ENCODE measurements at regions not wholly inside any gene's neighbourhood (a gene's known extent, or its start where the extent isn't known, plus 50 kb on each side); places are given as distances from the start of the nearest gene placed in this dataset.
A peak's percentile ranks its signal among the peaks of the same experiment; 100 is the strongest.

GRCh38 chr17:20934288-20934687 lies 108.5 kb downstream of the USP22 start:
- peak overlapping the region; percentile 27 for H3K9ac ChIP-seq (ENCODE audit: low read length)

GRCh38 chr17:20935740-20936139 lies 107.1 kb downstream of the USP22 start:
- Histone ChIP-seq H3K79me1 (replicated peaks; ENCODE audit: low read length, poor library complexity, severe bottlenecking) (peaks cover 19% of the 10 kb centered on the region), H3K23ac (ENCODE audit: low read length in 2 of 2) (no peak overlapping the region), H3K18ac (ENCODE audit: low read depth in 1 of 2, low read length in 2 of 2) (peak overlapping the region in 1 of 2 experiments; percentile 57), H3K36me3 (ENCODE audit: control insufficient read depth in 1 of 2, insufficient read depth in 2 of 2, low read depth in 1 of 2, low read length in 2 of 2) (peaks cover 0 to 14% of the 10 kb centered on the region in 2 experiments), H3K4me3 (ENCODE audit: insufficient read depth in 1 of 2, low read depth in 1 of 2, low read length in 2 of 2) (peak overlapping the region in 1 of 2 experiments; percentile 25), H2BK15ac (ENCODE audit: low read depth, poor library complexity, severe bottlenecking) (no peak overlapping the region), H2AFZ (ENCODE audit: low read depth, low read length) (no peak overlapping the region), H3K4ac (ENCODE audit: low read depth in 1 of 2, low read length in 2 of 2) (no peak overlapping the region), H2BK120ac (ENCODE audit: low read depth, low read length) (no peak overlapping the region), H4K91ac (ENCODE audit: low read length) (no peak overlapping the region), H3K27me3 (ENCODE audit: control insufficient read depth in 1 of 2, insufficient read depth in 1 of 2, low read length in 2 of 2) (no peaks in the 10 kb centered on the region), H2AK5ac (ENCODE audit: low read length, severe bottlenecking) (no peak overlapping the region), H3K4me2 (ENCODE audit: low read length, poor library complexity, severe bottlenecking) (peak overlapping the region; percentile 59), H3K9ac (ENCODE audit: low read length) (peak overlapping the region; percentile 62), H4K8ac (ENCODE audit: low read length) (no peak overlapping the region), H3K14ac (ENCODE audit: low read length in 2 of 2) (no peak overlapping the region), H3K9me3 (ENCODE audit: control insufficient read depth, low read length) (no peaks in the 10 kb centered on the region), H2BK5ac (ENCODE audit: low read depth, low read length, poor library complexity, severe bottlenecking) (no peak overlapping the region), H2BK12ac (ENCODE audit: low read length in 2 of 2) (peak overlapping the region; percentile 86 to 89), H3K27ac (ENCODE audit: low read length, poor library complexity, severe bottlenecking) (peak overlapping the region; percentile 93), H3K4me1 (ENCODE audit: control insufficient read depth, insufficient read depth, low read depth, low read length) (peaks cover 7% of the 10 kb centered on the region)
- 0% methylated on average over 1 of the region's 2 CpGs for WGBS
- DNase-seq = peak; percentile 62

More at GRCh38 chr17:20934288-20934687, 108.5 kb downstream of the USP22 start:
- H3K79me1 ChIP-seq (replicated peaks; ENCODE audit: low read length, poor library complexity, severe bottlenecking) = peaks cover 18% of the 10 kb centered on the region
- H2AFZ ChIP-seq (ENCODE audit: low read depth, low read length) = no peak overlapping the region
- H3K4me2 ChIP-seq (ENCODE audit: low read length, poor library complexity, severe bottlenecking) = no peak overlapping the region
- H3K14ac ChIP-seq (ENCODE audit: low read length in 2 of 2) = no peak overlapping the region
- H3K4me3 ChIP-seq (ENCODE audit: insufficient read depth in 1 of 2, low read depth in 1 of 2, low read length in 2 of 2) = no peak overlapping the region
- no peak overlapping the region for H3K23ac ChIP-seq (ENCODE audit: low read length in 2 of 2)
- H2BK5ac ChIP-seq (ENCODE audit: low read depth, low read length, poor library complexity, severe bottlenecking) = no peak overlapping the region
- H3K9me3 ChIP-seq (ENCODE audit: control insufficient read depth, low read length) = no peaks in the 10 kb centered on the region
- no peak for DNase-seq
- H3K4me1 ChIP-seq (ENCODE audit: control insufficient read depth, insufficient read depth, low read depth, low read length) = peaks cover 7% of the 10 kb centered on the region
- H3K36me3 ChIP-seq (ENCODE audit: control insufficient read depth in 1 of 2, insufficient read depth in 2 of 2, low read depth in 1 of 2, low read length in 2 of 2) = peaks cover 0 to 14% of the 10 kb centered on the region in 2 experiments
- H3K27ac ChIP-seq (ENCODE audit: low read length, poor library complexity, severe bottlenecking) = no peak overlapping the region
- H2BK12ac ChIP-seq (ENCODE audit: low read length in 2 of 2) = no peak overlapping the region
- no peak overlapping the region for H2BK15ac ChIP-seq (ENCODE audit: low read depth, poor library complexity, severe bottlenecking)
- no peak overlapping the region for H3K4ac ChIP-seq (ENCODE audit: low read depth in 1 of 2, low read length in 2 of 2)
- H3K27me3 ChIP-seq (ENCODE audit: control insufficient read depth in 1 of 2, insufficient read depth in 1 of 2, low read length in 2 of 2) = no peaks in the 10 kb centered on the region
- H4K8ac ChIP-seq (ENCODE audit: low read length) = no peak overlapping the region
- no peak overlapping the region for H2BK120ac ChIP-seq (ENCODE audit: low read depth, low read length)
- H2AK5ac ChIP-seq (ENCODE audit: low read length, severe bottlenecking) = no peak overlapping the region
- no peak overlapping the region for H3K18ac ChIP-seq (ENCODE audit: low read depth in 1 of 2, low read length in 2 of 2)
- no peak overlapping the region for H4K91ac ChIP-seq (ENCODE audit: low read length)

DNA sequence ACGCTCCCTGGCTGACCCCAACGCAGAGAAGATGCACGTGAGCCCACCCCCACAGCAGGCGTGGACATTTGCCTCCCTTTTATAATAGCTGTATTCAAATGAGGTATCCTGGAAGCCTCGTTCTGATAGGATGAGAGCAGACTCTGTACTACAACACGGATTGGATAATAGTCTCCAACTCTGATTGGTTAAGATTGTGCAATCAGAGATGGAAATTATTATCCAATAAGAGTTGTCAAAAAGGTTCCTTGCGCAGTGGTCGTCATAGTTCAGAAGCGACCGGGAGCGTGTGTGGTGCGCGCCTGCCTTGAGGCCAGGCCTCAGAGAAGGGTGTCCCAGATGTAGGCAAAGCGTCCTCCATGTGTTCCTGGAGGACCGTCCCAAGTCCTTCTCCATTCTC lies 104.6 kb downstream of the USP22 start:
- Histone ChIP-seq H3K4me3 (ENCODE audit: insufficient read depth in 1 of 2, low read depth in 1 of 2, low read length in 2 of 2) (no peak overlapping the region), H3K36me3 (ENCODE audit: control insufficient read depth in 1 of 2, insufficient read depth in 2 of 2, low read depth in 1 of 2, low read length in 2 of 2) (peaks cover 0 to 25% of the 10 kb centered on the region in 2 experiments), H3K4me2 (ENCODE audit: low read length, poor library complexity, severe bottlenecking) (no peak overlapping the region), H3K9me3 (ENCODE audit: control insufficient read depth, low read length) (no peaks in the 10 kb centered on the region), H4K91ac (ENCODE audit: low read length) (peak overlapping the region; percentile 90), H2BK12ac (ENCODE audit: low read length in 2 of 2) (peak overlapping the region; percentile 44 to 99), H3K14ac (ENCODE audit: low read length in 2 of 2) (no peak overlapping the region), H3K23ac (ENCODE audit: low read length in 2 of 2) (peak overlapping the region in 1 of 2 experiments; percentile 16), H3K4me1 (ENCODE audit: control insufficient read depth, insufficient read depth, low read depth, low read length) (peaks cover 7% of the 10 kb centered on the region), H3K4ac (ENCODE audit: low read depth in 1 of 2, low read length in 2 of 2) (peak overlapping the region; percentile 86 to 93), H4K8ac (ENCODE audit: low read length) (peak overlapping the region; percentile 60), H2BK5ac (ENCODE audit: low read depth, low read length, poor library complexity, severe bottlenecking) (no peak overlapping the region), H2AFZ (ENCODE audit: low read depth, low read length) (no peak overlapping the region), H3K18ac (ENCODE audit: low read depth in 1 of 2, low read length in 2 of 2) (peak overlapping the region; percentile 16 to 95), H3K79me1 (replicated peaks; ENCODE audit: low read length, poor library complexity, severe bottlenecking) (peaks cover 21% of the 10 kb centered on the region), H2BK120ac (ENCODE audit: low read depth, low read length) (peak overlapping the region; percentile 29), H2BK15ac (ENCODE audit: low read depth, poor library complexity, severe bottlenecking) (peak overlapping the region; percentile 80), H3K9ac (ENCODE audit: low read length) (no peak overlapping the region), H2AK5ac (ENCODE audit: low read length, severe bottlenecking) (peak overlapping the region; percentile 94), H3K27ac (ENCODE audit: low read length, poor library complexity, severe bottlenecking) (no peak overlapping the region), H3K27me3 (ENCODE audit: control insufficient read depth in 1 of 2, insufficient read depth in 1 of 2, low read length in 2 of 2) (no peaks in the 10 kb centered on the region)
- WGBS = 95% methylated on average over 14 of the region's 15 CpGs
- no peak for DNase-seq

GRCh38 chr17:20938988-20939615 lies 103.7 kb downstream of the USP22 start:
- Histone ChIP-seq H3K4me2 (ENCODE audit: low read length, poor library complexity, severe bottlenecking) (no peak overlapping the region), H2BK12ac (ENCODE audit: low read length in 2 of 2) (no peak overlapping the region), H2BK120ac (ENCODE audit: low read depth, low read length) (no peak overlapping the region), H4K8ac (ENCODE audit: low read length) (no peak overlapping the region), H3K27me3 (ENCODE audit: control insufficient read depth in 1 of 2, insufficient read depth in 1 of 2, low read length in 2 of 2) (no peaks in the 10 kb centered on the region), H3K9me3 (ENCODE audit: control insufficient read depth, low read length) (no peaks in the 10 kb centered on the region), H3K4ac (ENCODE audit: low read depth in 1 of 2, low read length in 2 of 2) (no peak overlapping the region), H3K36me3 (ENCODE audit: control insufficient read depth in 1 of 2, insufficient read depth in 2 of 2, low read depth in 1 of 2, low read length in 2 of 2) (peaks cover 0 to 28% of the 10 kb centered on the region in 2 experiments), H2AK5ac (ENCODE audit: low read length, severe bottlenecking) (no peak overlapping the region), H3K79me1 (replicated peaks; ENCODE audit: low read length, poor library complexity, severe bottlenecking) (peaks cover 21% of the 10 kb centered on the region), H4K91ac (ENCODE audit: low read length) (no peak overlapping the region), H2AFZ (ENCODE audit: low read depth, low read length) (no peak overlapping the region), H2BK5ac (ENCODE audit: low read depth, low read length, poor library complexity, severe bottlenecking) (no peak overlapping the region), H3K4me1 (ENCODE audit: control insufficient read depth, insufficient read depth, low read depth, low read length) (peaks cover 8% of the 10 kb centered on the region), H3K4me3 (ENCODE audit: insufficient read depth in 1 of 2, low read depth in 1 of 2, low read length in 2 of 2) (no peak overlapping the region), H3K9ac (ENCODE audit: low read length) (no peak overlapping the region), H3K14ac (ENCODE audit: low read length in 2 of 2) (no peak overlapping the region), H3K27ac (ENCODE audit: low read length, poor library complexity, severe bottlenecking) (no peak overlapping the region), H3K18ac (ENCODE audit: low read depth in 1 of 2, low read length in 2 of 2) (no peak overlapping the region), H3K23ac (ENCODE audit: low read length in 2 of 2) (no peak overlapping the region), H2BK15ac (ENCODE audit: low read depth, poor library complexity, severe bottlenecking) (no peak overlapping the region)
- no peak for DNase-seq
